A549 (cell line): ENCODE measurements at regions not wholly inside any gene's neighbourhood (a gene's known extent, or its start where the extent isn't known, plus 50 kb on each side); places are given as distances from the start of the nearest gene placed in this dataset.

Experiments
- CBX2 ChIP-seq: fragments of 200-600 bp; sonication (generic); IDR thresholded peaks from 2 replicates; pipeline ENCODE4 v1.6.1; 2016; ENCODE audit warnings: low read depth, mild to moderate bottlenecking, borderline replicate concordance
- CEBPB ChIP-seq, 2 experiments: fragments of >200 bp in 1 of 2; sonication (Bioruptor Twin) in 1 of 2; formaldehyde crosslinking in 1 of 2; IDR thresholded peaks; 2 replicates each; pipeline ENCODE4 v1.6.1; 2012 to 2016
- CHD2 ChIP-seq: fragments of 150-350 bp; IDR thresholded peaks from 2 replicates; pipeline ENCODE4 v1.6.1; 2014; ENCODE audit warnings: low read length; ENCODE audit not compliant: partially characterized antibody
- EP300 ChIP-seq, 2 experiments: fragments of >200 bp; sonication (Bioruptor Twin); formaldehyde crosslinking; IDR thresholded peaks; 2 replicates in 1 of 2; 3 replicates in 1 of 2; pipeline ENCODE4 v1.6.1; 2016 to 2017
- JUNB ChIP-seq: fragments of >200 bp; sonication (Bioruptor Twin); formaldehyde crosslinking; IDR thresholded peaks from 2 replicates; pipeline ENCODE4 v1.6.1; 2016
- POLR2A ChIP-seq: IDR thresholded peaks from 2 replicates; pipeline ENCODE4 v1.6.1; 2012; ENCODE audit warnings: mild to moderate bottlenecking, low read length
- RAD21 ChIP-seq, 2 experiments: fragments of >200 bp in 1 of 2; sonication (Bioruptor Twin) in 1 of 2; formaldehyde crosslinking in 1 of 2; IDR thresholded peaks in 1 of 2; conservative IDR thresholded peaks in 1 of 2; 2 replicates in 1 of 2; 3 replicates in 1 of 2; pipeline ENCODE4 v1.6.1; 2012 to 2018; ENCODE audit warnings: inconsistent platforms in 1 of 2
- RNF2 ChIP-seq: fragments of 200-600 bp; sonication (generic); IDR thresholded peaks from 2 replicates; pipeline ENCODE4 v1.6.1; 2016; ENCODE audit warnings: low read depth, mild to moderate bottlenecking, antibody characterized with exemption, moderate library complexity, borderline replicate concordance
- TF ChIP-seq, protein P1 (sequence below): fragments of >200 bp; sonication (Bioruptor Twin); formaldehyde crosslinking; IDR thresholded peaks from 3 replicates; pipeline ENCODE4 v1.5.1; 2016

DNA sequence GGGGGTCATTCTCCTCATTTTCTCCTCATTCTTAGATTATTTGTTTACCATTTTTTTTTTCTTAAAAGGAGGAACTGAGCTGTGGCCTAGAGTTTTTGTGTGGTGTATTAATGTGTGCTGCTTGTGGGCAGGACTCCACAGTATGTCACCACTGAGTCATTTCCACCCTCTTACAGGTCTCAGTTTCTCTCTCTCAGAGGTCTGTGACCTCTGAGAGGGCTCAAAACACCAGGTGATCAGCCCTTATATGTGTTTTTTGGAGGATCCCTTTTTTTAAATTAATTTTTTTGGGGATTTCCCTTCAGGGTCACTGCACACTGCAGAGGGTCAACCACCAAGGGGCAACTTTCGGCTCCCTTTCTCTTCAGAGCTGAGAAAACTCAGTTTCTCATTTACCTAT, 166.4 kb downstream of the SUCNR1 start:
- no peak for TF ChIP-seq POLR2A
- TF ChIP-seq, protein P1, sequence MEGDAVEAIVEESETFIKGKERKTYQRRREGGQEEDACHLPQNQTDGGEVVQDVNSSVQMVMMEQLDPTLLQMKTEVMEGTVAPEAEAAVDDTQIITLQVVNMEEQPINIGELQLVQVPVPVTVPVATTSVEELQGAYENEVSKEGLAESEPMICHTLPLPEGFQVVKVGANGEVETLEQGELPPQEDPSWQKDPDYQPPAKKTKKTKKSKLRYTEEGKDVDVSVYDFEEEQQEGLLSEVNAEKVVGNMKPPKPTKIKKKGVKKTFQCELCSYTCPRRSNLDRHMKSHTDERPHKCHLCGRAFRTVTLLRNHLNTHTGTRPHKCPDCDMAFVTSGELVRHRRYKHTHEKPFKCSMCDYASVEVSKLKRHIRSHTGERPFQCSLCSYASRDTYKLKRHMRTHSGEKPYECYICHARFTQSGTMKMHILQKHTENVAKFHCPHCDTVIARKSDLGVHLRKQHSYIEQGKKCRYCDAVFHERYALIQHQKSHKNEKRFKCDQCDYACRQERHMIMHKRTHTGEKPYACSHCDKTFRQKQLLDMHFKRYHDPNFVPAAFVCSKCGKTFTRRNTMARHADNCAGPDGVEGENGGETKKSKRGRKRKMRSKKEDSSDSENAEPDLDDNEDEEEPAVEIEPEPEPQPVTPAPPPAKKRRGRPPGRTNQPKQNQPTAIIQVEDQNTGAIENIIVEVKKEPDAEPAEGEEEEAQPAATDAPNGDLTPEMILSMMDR: no peak
- TF ChIP-seq EP300 (IDR thresholded peaks at IDR 0.05): no peak
- no peak for TF ChIP-seq CHD2
- TF ChIP-seq CBX2: no peak
- TF ChIP-seq CEBPB (IDR thresholded peaks at IDR 0.05): no peak
- no peak for TF ChIP-seq JUNB
- TF ChIP-seq RNF2: no peak
- no peak for TF ChIP-seq RAD21 (conservative IDR thresholded peaks at IDR 0.05 in 1 of 2, IDR thresholded peaks at IDR 0.05 in 1 of 2)
